ENCODE measurements at regions not wholly inside any gene's neighbourhood (a gene's known extent, or its start where the extent isn't known, plus 50 kb on each side); places are given as distances from the start of the nearest gene placed in this dataset.

- no peak for TF ChIP-seq CTCF (IDR thresholded peaks at IDR 0.05)
- TF ChIP-seq POLR2A (IDR thresholded peaks at IDR 0.05): no peak
Observed at GRCh38 chr13:50529154-50529882, 314.2 kb downstream of the DLEU7 start.

Measured in lower leg skin (tissue), 3 donors.